Smooth muscle cell of the brain vasculature (primary cell): ENCODE measurements at regions not wholly inside any gene's neighbourhood (a gene's known extent, or its start where the extent isn't known, plus 50 kb on each side); places are given as distances from the start of the nearest gene placed in this dataset.

Source experiments
- DNase-seq: peaks from one replicate; pipeline ENCODE4 v3.0.0-alpha.2; 2012; ENCODE audit warnings: low read depth, low spot score

GRCh38 chr5:28544501-28544900 lies 1506.1 kb upstream of the CDH9 start:
- DNase-seq: no peak

GRCh38 chr5:28543473-28544098 lies 1505.2 kb upstream of the CDH9 start:
- no peak for DNase-seq

DNA sequence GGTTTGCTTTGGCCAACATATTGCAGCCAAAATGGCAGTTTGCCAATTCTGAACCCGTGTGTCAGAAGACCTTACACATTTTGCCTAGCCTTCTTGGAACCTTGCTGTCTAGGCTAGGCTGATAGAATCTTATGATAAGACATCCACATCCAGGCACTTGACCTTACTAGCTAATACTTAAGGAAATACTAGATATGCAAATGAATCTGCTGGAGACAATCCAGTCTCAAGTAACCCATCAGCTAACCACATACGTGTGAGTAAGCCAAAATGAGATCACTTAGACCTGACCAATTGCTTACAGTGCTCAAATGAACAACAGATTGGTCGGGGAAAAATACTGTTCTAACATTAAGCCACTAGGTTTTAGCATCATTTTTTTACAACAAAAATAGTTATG lies 1504.6 kb upstream of the CDH9 start:
- no peak for DNase-seq

DNA sequence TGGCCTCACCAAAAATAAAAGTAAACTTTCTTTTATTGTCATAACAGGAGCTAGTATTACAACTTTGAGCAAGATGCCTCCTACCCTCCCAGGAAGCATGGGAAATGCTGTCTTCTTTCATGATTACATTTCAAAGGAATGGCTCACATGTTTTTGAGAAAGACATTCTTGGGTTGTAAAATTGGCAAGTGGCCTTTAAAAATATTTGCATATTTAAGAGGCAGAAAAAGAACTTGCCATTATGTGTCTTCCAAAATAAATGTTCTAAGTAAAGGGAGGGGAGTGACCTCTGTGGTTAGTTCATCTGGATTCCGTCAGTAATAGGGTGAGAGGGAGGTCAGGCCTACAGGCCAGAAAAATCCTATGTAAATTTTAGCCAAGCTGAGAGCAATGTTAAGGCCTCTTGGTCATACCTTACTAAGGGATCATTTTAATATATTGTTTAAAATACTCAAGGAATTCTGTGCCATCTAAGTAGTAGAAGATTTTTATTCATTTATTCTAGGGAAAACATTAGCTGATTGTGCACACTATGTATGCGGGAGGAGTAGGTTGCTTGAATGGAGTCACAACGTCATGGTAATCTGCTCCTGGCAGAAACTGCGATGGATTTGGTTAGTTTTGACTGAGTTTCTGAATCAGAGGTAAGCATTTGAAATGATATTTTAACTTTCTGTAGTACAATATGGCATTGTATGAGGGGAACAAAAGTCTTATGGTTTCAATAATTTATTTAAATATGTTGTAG lies 1485.7 kb upstream of the CDH9 start:
- peak; percentile 92 for DNase-seq

- DNase-seq: no peak
Observed at GRCh38 chr5:28523416-28523815, 1485.0 kb upstream of the CDH9 start.

DNA sequence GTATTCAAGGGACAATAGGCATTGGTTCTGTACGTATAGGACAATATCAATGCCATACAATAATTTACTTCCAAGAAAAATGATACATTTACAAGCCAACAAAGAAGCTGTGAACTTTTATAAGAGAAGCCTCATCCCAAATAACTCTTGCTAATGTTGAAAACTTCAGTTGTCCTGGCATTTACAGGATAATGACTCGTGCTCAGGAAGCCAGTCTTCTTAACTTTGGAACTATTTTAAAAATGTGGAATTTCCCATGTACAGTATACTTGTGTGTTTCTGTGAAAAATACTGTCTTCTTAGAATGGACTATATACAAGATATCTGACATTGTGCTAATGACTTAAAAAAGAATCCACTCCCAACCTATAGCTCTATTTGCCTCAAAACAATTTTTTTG lies 1479.3 kb upstream of the CDH9 start:
- no peak for DNase-seq

DNA sequence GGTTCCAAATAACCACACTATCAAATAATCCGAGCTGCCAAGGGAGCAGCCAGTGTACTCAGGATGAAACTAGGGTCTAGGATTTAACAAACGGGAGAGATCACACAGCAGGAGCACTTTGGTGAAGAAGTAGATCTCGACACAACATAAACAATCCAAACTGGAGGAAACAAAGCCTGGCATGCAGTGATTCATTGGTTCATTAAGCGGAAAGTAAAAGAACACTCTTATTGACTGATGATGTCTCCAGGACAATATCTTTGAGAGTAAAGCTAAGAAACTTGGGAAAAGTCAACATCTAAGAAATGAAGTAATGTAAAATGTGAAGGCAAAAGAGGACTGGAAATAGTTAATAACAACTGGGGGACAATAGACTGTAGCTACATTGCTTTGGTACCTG lies 1478.3 kb upstream of the CDH9 start:
- DNase-seq: peak; percentile 45

GRCh38 chr5:28512648-28513047 lies 1474.3 kb upstream of the CDH9 start:
- DNase-seq: no peak

- no peak for DNase-seq
Observed at GRCh38 chr5:28505121-28505520, 1466.7 kb upstream of the CDH9 start.

DNA sequence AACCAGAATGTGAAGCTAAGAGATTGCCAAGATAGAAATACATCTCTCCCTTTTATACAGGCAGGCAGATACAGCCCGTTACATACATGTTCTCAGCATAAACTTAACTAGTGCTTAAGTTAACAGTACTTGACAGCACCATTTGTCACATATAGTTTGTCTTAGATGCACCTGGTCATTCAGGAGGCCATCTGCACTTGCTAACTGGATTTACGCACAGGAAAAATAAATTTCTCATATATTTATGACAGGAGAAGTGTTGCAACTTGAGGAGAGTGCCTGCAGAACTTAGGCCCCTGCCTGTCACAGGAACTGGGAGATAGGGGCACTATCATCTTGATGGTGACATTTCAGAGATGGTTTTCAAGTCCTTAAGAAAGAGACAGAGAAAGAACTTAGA lies 1462.1 kb upstream of the CDH9 start:
- no peak for DNase-seq

DNA sequence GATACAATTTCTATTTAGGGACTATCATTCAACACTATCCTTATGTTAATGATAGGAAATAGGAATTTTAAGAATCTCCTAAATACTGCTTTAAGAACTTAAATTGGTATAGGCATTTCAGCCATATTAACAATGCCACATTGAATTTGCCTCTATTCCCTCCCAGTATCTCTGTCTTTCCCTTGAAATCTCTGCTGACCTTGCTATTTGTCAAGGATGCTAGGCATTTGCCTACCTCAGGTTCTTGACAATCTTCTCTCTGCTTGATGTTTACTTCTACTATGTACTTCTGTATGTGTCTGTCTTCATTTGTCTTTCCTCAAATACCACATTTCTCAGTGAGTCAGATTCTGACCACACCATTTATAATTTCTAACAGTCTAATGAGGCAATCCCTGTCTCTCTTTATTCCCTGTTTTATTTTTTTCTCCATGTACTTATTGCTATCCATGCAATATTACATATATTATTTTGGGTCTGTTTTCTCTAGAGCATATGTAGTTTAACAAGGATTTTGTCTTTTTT lies 1461.4 kb upstream of the CDH9 start:
- DNase-seq: no peak

- no peak for DNase-seq
Observed at GRCh38 chr5:28495876-28496275, 1457.5 kb upstream of the CDH9 start.

DNA sequence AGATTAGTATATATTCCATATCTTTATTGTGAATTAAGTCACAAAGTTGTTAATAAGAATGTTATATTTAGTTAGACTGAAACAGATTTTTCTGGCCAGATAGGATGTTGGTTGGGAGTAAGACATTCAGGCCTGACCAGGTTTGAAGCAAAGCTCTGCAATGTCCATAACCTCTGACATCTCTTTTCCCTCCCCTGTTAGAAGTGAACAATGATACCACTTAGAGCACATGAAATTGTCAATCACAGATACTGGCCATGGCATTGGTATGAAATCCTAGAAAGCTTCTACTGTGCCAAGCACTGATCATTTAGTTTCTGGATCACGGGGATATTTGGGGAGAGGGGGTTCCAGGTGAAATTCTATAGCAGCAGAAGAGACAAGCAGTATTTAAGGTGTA lies 1455.1 kb upstream of the CDH9 start:
- DNase-seq: no peak

GRCh38 chr5:28488752-28489151 lies 1450.4 kb upstream of the CDH9 start:
- DNase-seq: no peak

- DNase-seq: no peak
Observed at GRCh38 chr5:28483327-28484025, 1445.1 kb upstream of the CDH9 start.

DNA sequence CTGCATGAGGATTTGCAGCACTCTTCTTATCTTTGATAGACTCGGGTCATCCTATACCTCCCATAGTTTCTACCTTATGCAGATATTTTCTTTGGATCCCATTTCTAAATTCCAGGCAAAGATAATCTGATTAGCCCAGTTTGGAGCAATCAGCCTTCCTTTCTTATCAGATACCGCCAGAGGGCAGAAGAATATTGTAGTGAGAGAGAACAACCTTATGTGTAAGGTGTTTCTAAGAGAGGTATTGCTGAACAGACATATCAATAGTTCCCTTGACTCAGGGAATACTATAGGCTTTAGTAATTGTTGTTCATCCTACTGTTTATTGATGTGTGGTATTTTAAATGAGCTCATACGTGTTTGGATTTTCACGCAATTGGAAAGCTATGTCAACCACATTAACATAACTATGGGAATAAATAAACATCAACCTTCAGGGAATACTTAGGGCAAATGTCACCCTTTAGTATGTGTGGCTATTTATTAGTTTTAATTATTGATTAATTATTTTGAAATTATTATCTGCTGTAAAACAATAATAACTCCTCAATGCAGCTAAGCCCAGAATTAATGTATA lies 1435.2 kb upstream of the CDH9 start:
- DNase-seq: no peak

- no peak for DNase-seq
Observed at GRCh38 chr5:28468166-28468565, 1429.8 kb upstream of the CDH9 start.

GRCh38 chr5:28463728-28464127 lies 1425.3 kb upstream of the CDH9 start:
- DNase-seq: no peak

DNA sequence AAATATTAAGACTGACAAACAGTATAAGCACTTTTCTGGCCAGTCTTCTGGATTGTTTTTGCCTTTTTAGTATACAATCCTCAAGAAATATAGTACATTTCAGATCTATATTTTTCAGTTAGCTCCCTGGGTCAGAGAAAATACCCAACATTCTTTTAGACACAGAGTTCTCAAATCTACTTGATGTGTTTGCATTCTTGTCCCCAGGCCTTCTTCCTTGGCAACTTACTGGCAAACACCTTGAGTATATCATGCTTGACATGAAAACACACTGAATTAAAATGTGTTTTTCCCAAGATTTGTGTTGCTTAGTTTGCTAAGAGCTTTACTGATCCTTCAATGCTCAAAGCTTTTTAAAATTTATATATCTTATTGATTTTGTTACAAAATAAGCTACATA lies 1413.1 kb upstream of the CDH9 start:
- DNase-seq: no peak

DNA sequence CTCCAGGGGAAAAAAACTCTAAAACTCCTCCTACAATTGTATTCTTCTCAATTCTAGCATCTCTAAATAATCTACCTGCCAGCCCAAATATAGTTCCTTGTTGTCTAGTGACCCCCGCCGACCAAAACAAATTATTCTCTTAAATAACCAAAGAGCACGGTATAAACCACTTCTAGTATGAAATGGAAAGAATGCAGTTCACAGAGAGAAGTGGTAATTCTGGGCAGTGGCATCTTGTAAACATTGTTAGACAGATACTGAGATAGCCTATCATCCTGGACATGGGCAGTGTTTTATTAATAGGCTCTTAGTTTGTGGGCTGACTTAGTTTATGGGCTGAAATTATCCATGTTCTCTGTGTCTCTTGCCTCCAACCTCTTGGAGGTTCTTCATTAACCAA lies 1412.6 kb upstream of the CDH9 start:
- DNase-seq: no peak

DNA sequence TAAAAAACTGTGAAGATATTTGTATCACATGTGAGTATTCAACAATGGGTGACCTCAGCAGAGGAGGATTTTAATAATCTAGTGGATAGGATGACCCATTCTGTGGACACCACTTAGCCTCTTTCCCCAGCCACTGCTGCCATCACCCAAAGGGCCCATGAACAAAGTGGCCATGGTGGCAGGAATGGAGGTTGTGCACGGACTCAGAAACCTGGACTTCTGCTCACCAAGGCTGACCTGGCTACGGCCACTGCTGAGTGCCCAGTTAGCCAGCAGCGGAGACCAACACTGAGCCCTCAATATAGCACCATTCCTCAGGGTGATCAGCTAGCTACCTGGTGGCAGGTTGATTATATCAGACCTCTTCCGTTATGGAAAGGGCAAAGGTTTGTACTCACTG lies 1410.4 kb upstream of the CDH9 start:
- no peak for DNase-seq

DNA sequence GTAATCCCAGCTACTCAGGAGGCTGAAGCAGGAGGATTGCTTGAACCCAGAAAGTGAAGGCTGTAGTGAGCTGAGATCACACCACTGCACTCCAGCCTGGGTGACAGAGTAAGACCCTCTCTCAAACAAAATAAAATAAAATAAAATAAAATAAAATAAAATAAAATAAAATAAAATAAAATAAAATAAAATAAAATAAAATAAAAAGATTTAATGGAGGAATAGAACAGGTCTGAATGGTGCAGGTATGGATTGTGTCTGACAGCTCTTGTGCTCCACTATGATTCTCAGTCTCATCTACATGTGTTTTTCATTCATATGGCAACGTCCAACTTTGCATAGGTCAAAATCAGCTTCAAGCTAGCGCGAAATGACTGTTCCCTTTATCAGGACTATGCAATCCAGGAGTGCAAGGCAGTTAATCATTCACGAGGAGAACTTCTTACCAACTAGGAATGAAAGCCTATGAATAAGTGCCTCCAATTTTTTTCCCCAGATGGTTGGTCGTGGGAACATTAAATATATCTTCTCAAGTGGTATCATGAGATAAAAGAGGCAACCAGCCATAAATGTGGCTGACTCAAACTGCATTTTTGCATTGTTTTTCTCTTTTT lies 1392.3 kb upstream of the CDH9 start:
- DNase-seq: no peak
